ENCODE measurements at regions not wholly inside any gene's neighbourhood (a gene's known extent, or its start where the extent isn't known, plus 50 kb on each side); places are given as distances from the start of the nearest gene placed in this dataset.
"Not testable (repeated sequence)": the region's sequence is repeated elsewhere in the genome, so short reads cannot be mapped to it uniquely, and the experiment has no call there.

- not testable (repeated sequence) for TF ChIP-seq CTCF, EP300, POLR2AphosphoS5 (IDR thresholded peaks at IDR 0.05)
These were observed 167.6 kb downstream of the CXXC4 start for GRCh38 chr4:104326991-104327694.

Data from stomach (tissue), 4 donors.